ENCODE measurements at regions not wholly inside any gene's neighbourhood (a gene's known extent, or its start where the extent isn't known, plus 50 kb on each side); places are given as distances from the start of the nearest gene placed in this dataset.
"Not testable (repeated sequence)": the region's sequence is repeated elsewhere in the genome, so short reads cannot be mapped to it uniquely, and the experiment has no call there.

DNA sequence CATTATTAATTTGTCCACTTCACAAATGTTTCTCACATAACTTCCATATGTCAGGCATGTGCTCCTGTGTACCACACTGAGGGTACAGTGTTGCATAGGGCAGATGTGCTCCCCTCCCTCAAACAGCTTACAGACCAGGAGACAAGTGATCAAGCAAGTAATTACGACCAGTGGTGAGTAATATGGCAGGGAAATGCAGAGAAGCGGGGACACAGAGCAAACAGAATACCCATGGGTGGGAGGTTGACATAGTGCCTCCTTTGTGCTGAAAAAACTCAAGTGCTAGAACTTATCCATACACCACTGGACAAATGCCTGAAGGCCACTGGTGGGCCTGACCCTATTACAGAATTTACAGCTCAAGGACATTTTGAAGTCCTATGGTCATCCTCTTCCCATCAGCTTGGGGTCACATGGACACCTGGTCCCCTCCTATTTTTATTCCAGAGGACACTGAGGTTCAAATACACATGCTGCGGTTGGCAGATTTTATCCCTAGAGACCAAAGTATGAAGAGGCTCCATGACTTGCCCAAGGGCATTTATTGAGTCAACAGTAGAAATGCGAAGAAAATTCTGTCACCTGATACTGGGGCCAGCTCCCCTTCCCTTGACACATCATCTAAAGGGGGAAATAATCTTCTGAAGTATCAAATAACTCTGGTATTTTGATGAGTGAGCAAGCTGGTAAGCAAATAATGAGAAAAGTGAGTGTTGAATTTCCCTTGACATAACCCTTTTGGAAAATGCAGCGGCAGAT lies 116.6 kb downstream of the QRSL1 start:
- TF ChIP-seq, protein P1, sequence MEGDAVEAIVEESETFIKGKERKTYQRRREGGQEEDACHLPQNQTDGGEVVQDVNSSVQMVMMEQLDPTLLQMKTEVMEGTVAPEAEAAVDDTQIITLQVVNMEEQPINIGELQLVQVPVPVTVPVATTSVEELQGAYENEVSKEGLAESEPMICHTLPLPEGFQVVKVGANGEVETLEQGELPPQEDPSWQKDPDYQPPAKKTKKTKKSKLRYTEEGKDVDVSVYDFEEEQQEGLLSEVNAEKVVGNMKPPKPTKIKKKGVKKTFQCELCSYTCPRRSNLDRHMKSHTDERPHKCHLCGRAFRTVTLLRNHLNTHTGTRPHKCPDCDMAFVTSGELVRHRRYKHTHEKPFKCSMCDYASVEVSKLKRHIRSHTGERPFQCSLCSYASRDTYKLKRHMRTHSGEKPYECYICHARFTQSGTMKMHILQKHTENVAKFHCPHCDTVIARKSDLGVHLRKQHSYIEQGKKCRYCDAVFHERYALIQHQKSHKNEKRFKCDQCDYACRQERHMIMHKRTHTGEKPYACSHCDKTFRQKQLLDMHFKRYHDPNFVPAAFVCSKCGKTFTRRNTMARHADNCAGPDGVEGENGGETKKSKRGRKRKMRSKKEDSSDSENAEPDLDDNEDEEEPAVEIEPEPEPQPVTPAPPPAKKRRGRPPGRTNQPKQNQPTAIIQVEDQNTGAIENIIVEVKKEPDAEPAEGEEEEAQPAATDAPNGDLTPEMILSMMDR (IDR thresholded peaks at IDR 0.05; ENCODE audit: low read depth, low read length, missing control alignments) = no peak
- DNase-seq (ENCODE audit: extremely low read depth, low read depth) = no peak
- H3K4me3 ChIP-seq (replicated peaks; ENCODE audit: low read depth, low read length) = no peak overlapping the region

DNA sequence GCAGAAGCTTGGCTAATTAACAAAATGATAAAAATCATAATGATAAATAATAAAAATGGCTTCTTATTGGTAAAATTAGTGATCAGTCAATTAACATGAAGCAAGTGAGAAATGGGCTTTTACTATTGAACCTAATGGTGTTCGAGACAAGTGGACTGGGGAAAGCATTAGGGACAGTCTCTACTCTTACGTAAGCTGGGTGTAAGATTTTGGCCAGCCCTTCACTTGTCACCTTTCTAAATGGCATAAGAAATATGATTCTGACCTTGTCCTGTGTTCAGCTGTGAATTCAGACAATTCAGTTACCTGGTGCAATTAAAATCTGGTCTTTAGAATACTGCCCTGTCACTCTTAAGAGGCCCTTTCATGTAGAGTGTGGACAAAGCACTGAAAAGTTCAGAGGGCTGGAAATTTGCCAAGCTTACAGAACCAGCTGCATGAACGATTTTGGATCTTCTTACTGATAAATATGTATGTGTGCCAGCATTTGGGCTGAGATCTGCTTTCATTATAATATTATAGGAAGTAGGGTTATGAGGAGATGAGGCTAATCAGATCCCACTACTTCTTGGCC lies 115.9 kb downstream of the QRSL1 start:
- no peak for DNase-seq (ENCODE audit: extremely low read depth, low read depth)
- TF ChIP-seq, protein P1 (IDR thresholded peaks at IDR 0.05; ENCODE audit: low read depth, low read length, missing control alignments) = no peak
- no peak overlapping the region for H3K4me3 ChIP-seq (replicated peaks; ENCODE audit: low read depth, low read length)

DNA sequence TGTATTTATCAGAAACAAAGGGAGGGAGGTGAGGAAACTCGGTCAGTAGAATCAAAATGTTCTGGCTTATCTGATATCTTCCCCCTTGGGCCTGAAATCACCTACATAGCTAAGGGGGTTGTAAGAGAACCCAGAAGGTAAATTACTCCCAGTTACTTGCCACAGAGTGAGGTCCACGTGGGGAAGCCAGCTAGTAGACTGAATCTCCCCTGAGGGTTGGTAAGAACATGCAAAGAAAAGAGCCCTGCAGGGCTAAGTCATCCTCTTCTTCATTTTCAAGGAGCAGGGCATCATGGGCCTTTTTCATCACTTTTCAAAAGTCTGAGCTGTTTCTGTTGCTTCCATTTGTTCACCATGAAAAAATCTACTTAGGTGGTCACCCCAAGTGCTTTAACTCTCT lies 115.4 kb downstream of the QRSL1 start:
- TF ChIP-seq, protein P1 (IDR thresholded peaks at IDR 0.05; ENCODE audit: low read depth, low read length, missing control alignments) = no peak
- H3K4me3 ChIP-seq (replicated peaks; ENCODE audit: low read depth, low read length) = no peak overlapping the region
- DNase-seq (ENCODE audit: extremely low read depth, low read depth) = no peak

DNA sequence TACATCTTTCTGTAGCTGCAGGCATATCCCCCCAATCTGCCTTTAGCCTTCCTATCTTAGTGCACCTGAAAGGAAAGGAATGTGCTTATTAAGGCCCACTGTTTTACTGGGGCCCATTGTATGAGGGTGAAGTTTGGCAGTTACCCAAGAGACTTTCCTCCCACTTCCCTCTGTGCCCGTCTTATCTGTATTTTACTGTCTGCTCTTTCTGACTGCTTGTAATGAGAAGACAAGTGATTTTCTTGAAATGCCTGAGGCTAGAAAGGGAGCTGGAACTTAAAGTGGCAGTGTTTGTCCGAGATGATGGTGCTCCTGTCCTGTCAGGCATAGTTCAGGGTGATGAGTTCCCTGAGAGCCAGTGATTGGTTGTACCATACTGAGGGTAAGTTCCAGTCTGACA lies 114.7 kb downstream of the QRSL1 start:
- DNase-seq (ENCODE audit: extremely low read depth, low read depth); H3K4me3 ChIP-seq (replicated peaks; ENCODE audit: low read depth, low read length): not testable (repeated sequence)

DNA sequence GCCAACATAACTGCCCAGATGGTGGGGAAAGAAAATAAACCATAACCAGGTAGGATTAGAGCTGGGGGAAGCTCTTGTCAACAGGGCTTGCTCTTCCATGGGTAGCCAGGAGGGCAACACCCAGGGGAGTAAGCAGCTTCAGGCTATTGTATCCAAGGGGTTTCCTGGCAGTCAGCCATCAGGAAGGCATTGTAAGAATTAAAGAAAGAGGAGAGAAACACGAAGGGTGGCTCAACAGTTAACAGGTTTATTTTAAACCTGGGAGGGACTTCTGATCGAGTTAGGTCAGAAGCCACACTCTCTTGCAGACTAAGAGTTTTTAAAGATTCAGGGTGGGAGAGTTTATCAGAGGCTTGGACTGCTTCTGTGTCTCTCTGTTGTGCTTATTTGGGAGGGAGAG lies 114.2 kb downstream of the QRSL1 start:
- no peak overlapping the region for H3K4me3 ChIP-seq (replicated peaks; ENCODE audit: low read depth, low read length)
- TF ChIP-seq, protein P1 (IDR thresholded peaks at IDR 0.05; ENCODE audit: low read depth, low read length, missing control alignments) = no peak
- DNase-seq (ENCODE audit: extremely low read depth, low read depth) = no peak

DNA sequence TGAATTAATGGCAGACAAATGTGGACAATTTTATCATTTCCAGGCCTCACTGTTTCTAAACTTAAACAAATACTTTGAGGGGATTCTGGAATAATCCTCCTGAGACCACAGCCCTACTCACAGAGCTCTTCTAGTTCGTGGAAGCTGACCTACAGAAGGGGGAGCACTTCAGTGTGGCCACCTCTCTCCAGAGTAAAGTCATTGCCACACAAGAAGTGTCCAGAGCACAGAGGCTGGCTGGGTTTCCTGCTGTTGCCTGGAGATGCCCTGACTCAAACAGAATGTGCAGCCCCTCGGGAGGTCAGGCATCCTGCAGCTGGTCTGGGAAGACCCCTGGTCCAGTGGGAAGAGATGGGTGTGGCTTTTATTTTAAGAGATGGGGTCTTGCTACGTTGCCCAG lies 110.9 kb downstream of the QRSL1 start:
- H3K4me3 ChIP-seq (replicated peaks; ENCODE audit: low read depth, low read length) = no peak overlapping the region
- TF ChIP-seq, protein P1 (IDR thresholded peaks at IDR 0.05; ENCODE audit: low read depth, low read length, missing control alignments) = no peak
- no peak for DNase-seq (ENCODE audit: extremely low read depth, low read depth)

DNA sequence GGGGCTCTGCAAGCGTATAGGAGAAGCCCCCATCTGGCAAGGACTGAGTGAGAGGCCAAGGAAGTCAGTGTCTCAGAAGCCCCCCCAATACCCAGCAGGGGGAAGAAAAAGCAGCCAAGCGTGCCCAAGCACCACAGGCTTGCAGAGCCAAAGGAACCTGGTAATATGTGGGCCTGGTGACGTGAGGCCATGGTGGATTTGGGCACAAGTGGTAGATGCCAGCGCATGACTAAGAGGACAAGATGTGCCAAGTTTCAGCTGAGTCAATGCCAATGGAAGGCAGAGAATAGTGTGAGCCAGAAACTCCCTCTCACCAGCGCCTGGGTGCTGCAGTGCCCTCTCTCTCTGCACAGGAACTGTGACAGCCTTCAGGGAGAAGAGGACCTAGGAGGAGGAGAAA lies 110.0 kb downstream of the QRSL1 start:
- DNase-seq (ENCODE audit: extremely low read depth, low read depth) = no peak
- TF ChIP-seq, protein P1 (IDR thresholded peaks at IDR 0.05; ENCODE audit: low read depth, low read length, missing control alignments) = no peak
- H3K4me3 ChIP-seq (replicated peaks; ENCODE audit: low read depth, low read length) = no peak overlapping the region

Measured in HFF-Myc (cell line).